HG03175 (cell line): ENCODE measurements at regions not wholly inside any gene's neighbourhood (a gene's known extent, or its start where the extent isn't known, plus 50 kb on each side); places are given as distances from the start of the nearest gene placed in this dataset.

Experiments used
- ATAC-seq: cut with Tn5 transposase; IDR thresholded peaks from one replicate; pipeline ENCODE4 v1.9.1; 2021; ENCODE audit warnings: mild to moderate bottlenecking, moderate library complexity; ENCODE audit not compliant: unreplicated experiment

DNA sequence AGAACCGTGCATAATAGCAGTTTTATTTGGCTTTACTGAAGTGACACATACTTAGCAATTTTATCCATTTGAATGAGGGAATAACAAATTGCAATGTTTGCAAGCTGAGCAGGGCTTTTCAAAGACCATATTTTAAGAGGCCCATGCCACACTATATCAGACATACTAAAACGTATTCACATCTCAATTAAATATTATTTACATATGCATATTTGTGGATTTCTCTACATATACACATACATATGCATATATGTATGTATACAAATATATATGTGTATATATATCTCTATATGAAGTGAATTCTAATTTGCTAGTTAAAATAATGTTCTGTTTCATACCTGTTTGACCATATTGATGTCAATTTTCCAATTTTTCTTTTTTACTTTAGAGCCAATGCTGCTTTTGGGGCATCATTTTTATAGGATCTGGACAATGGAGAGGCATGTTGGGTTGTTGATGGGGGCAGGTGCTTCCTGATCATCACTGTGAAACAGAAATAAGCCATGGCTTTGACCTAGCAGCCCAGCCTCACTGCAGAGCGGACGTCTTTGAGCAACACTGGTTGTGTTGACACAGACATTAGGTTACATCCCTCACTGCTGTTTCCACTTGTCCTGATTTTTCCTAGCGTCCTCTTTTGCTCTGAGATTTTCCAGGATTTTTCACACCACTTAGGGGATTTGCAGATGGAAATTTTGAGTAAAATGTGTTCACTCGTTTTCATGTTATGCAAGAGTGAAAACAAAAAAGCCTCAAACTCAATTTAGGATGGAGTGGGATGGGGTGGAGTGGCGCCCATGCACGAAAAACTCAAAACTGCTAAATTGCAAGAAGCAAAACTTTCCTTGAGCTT is 56.9 kb downstream of the RDH14 start:
- ATAC-seq, result no peak

- no peak for ATAC-seq
Measured at GRCh38 chr2:18502142-18502541, 58.3 kb downstream of the RDH14 start.

GRCh38 chr2:18501729-18502128 is 58.7 kb downstream of the RDH14 start:
- ATAC-seq, result no peak

DNA sequence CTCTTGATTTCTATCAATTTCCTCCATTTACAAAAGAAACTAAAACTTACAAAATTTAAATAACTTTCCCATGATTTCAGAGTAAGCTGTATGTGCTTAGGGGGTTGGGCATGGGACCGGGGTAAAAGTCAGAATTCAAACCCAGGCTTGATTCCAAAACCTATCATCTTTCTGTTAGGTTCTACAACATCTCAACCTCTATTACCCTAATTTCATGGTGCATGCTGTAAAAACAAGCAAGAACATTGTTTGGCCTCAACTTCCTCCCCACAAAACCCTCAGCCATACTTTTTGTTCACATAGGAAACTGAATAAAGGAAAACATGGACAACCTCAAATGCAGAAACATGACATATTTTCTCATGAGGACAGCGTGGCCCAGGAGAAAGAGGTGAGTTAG is 59.3 kb downstream of the RDH14 start:
- no peak for ATAC-seq

DNA sequence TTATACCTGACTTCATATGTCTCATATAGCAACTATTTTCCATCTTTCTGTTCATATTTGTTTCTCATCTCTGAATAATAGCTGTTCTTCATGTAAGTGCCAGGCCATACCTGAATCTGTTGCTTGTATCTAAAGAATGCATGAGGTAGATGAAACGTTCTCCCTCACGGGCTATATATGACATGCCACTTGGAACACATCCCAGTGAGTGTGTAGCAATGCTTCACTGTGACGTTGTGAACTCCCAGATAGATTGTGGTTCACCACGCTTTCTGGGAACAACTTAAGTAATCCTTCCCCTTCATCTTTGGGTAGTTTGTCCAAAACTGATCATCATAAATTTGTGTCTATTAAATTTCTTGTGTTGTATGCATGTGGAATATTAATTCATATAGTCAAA is 60.1 kb downstream of the RDH14 start:
- no peak for ATAC-seq

DNA sequence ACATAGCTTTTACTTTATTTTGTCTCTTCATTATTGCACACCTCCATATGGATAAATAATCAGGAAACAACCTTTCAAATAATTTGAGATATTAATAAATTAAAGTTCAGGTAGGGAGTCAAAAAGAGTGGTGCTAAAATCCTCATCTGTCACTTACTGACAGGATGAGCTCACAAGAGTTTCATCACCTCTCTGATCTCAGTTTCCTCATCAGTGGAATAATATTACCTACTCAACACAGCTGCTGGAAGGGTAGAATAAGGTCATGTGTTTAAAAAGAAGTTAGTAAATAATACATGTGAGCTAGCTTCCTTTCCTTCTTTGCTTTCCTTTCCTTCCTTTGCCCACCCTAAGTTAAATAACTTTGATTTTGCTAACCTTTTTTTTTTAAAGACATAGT is 61.9 kb downstream of the RDH14 start:
- ATAC-seq, result no peak

GRCh38 chr2:18496516-18496915 is 63.9 kb downstream of the RDH14 start:
- ATAC-seq, result no peak

GRCh38 chr2:18495058-18495457 is 65.4 kb downstream of the RDH14 start:
- no peak for ATAC-seq

DNA sequence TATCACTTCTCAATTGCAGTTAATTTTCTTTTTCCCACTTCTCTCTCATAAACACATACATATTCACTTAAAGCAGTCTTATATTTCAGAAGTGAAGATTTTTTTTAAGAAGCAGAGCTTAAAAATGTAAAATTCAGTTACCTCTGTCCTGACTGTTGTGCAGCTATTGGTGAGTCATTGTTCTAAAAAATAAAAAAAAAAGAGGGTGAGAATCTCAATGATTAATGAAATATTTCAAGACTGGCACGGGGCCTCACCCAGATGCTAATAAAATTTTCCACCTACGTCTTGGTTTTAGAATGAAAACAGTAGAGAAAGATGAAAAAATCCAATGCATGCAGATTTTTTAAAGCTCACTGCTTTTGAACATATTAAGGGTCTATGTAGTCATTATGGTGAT is 67.7 kb downstream of the RDH14 start:
- no peak for ATAC-seq

GRCh38 chr2:18491577-18491976 is 68.9 kb downstream of the RDH14 start:
- ATAC-seq, result no peak

DNA sequence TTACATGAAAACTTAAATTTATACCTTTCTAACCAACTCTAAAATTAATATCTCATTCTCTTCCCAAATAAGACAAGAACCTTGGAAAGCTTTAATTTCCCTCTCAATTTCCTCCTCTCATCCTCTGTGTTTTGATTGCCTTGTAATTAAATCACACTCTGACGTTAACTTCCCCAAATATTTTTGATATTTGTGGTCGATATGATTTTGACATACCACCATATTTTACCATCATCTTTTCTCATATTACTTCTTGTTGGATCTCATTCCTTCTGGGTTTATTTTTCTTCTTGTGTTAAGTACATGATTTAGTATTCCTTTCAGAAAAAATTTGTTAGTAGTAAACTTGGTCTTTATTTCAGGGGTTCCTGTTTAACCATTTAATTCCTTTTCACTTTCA is 69.6 kb downstream of the RDH14 start:
- ATAC-seq, result no peak

GRCh38 chr2:18487106-18487913 is 73.1 kb downstream of the RDH14 start:
- no peak for ATAC-seq

DNA sequence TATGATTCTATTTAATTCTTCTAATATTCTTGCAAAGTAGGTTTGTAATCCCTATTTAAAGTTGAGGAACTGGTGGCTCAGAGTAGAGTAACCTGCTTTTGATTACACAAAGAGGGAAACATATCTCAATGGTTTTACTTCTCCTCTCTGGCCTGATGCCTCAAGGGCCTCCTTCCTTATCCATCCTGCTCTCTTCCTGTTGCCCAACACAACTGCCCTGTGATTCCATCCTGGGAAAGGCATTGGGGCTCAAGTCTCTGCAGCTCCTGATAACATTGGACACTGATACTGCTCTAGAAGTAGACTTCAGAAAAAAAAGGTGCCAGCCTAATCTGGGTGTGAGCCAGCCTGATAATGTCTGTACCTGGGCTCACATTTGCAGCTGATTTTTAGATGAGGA is 75.8 kb downstream of the RDH14 start:
- ATAC-seq, result no peak

DNA sequence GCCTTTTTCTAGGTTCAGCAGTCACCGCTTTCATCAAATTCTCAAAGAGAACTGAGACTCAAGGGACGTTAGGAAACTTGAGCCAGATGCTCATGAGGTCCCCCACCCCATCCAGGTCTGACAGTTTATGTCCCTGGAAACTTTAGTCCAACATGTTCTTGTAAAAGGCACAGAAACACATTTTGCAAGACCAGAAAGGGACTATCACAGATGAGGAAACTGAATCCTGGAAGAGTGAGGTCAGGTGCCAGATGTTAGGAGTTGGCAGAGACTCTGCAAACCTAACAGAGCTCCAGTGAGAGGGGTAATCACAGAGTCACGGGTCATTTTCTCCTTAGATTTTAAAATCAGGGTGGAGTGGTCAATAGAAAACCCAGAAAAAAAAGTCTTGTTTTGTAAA is 76.6 kb downstream of the RDH14 start:
- no peak for ATAC-seq

GRCh38 chr2:18482666-18483065 is 77.8 kb downstream of the RDH14 start:
- no peak for ATAC-seq

GRCh38 chr2:18479947-18480369 is 80.5 kb downstream of the RDH14 start:
- no peak for ATAC-seq

DNA sequence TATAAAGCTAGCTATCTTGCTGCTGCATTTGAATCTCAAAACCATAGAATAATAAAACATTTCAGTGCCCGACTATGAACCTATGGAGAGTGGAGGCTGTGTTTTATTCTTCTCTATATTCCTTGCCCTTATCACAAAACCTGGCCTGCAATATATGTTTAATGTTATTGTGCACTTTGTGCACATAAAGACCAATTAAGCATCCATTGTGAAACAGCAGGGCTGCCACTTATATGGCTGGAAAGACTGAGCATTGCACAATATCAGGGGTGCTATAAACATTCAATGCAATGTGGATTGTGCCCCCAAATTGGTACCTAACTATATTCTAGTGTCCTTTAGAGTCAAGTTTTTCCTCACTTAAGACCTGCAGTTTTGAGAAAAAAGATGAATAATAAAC is 83.2 kb downstream of the RDH14 start:
- ATAC-seq, result no peak

GRCh38 chr2:18476484-18476883 is 84.0 kb downstream of the RDH14 start:
- ATAC-seq, result no peak

- no peak for ATAC-seq
Measured at GRCh38 chr2:18475884-18476283, 84.6 kb downstream of the RDH14 start.

DNA sequence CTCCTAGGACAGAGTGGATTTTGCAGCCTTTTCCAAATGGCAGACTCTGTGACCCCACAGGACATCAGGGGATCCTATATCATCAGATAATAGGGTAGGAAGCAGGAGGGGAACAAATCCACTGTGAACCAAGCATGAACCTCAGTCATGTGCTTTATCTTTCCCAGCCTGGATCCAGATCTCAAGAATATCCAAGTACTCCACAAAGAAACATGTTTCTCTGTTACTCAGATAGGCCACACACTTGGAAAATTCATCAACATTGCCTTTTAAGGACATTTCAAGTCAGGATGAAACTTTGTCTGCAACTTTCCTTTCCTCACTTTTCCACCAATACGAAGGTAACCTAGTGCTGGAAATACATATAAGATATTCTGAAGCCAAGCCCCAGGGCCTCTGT is 85.8 kb downstream of the RDH14 start:
- no peak for ATAC-seq

DNA sequence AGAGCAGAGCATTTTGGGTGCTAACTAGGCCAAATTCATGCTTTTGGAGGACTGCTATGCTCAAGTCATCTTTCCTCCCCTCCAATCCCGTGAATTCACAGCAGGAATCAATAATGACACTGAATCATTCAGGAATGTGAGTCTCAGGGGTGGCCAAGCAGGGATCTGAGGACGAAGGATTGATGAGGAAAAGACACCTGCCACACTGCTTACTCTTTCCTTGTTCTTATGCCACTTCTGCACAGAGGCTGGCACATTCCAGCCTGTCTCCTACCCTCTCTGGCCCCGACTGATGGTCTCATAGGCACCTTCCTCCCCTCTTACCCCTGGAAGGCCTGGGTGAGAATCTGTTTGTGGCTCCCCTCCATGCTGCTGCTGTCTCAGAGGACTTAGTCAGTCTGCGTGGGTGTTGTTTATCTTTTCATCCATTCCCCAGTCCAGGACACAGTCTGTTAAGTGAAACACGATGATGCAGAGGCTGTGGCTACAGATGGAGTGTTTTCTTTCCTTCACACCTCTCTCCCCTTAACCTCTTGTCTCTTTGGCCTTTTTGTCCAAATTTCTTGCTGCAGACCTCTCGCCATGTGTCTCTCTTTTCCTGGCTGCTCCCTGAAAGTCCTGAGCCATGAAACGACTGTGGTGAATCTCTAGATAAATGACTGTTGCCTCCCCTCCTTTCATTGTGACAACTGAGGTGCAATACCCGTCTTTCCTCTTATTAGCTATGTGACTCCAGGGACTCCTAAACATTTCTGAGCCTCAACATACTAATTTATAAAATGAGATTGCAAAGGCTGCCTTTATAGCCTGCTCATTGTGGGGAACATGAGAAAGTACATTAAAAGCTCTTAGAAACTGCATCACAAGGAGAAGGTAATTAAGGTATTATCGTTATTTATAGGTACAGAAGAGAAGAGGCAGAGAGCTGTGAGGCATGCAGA is 86.9 kb downstream of the RDH14 start:
- ATAC-seq, result no peak
